PFSK-1 (cell line): ENCODE measurements at regions not wholly inside any gene's neighbourhood (a gene's known extent, or its start where the extent isn't known, plus 50 kb on each side); places are given as distances from the start of the nearest gene placed in this dataset.

ENCODE experiments used
- FOXP2 ChIP-seq: optimal IDR thresholded peaks from 2 replicates; pipeline ENCODE3; 2011; ENCODE audit warnings: borderline replicate concordance, control low read depth, inconsistent platforms; ENCODE audit not compliant: insufficient read depth; ENCODE audit errors: extremely low read length, extremely low read depth
- POLR2AphosphoS5 ChIP-seq: IDR thresholded peaks from 2 replicates; pipeline ENCODE4 v1.6.1; 2012; ENCODE audit warnings: low read depth, mild to moderate bottlenecking, control low read depth, low read length, moderate library complexity
- REST ChIP-seq, 2 experiments: IDR thresholded peaks; 2 replicates each; pipeline versions ENCODE4 v1.6.1 to v1.8.0; 2011 to 2012; ENCODE audit warnings: low read depth in 2 of 2, low read length in 2 of 2, control low read depth in 1 of 2, inconsistent platforms in 1 of 2, mild to moderate bottlenecking in 1 of 2, moderate library complexity in 1 of 2; ENCODE audit not compliant: insufficient read depth in 1 of 2
- SIN3A ChIP-seq: IDR thresholded peaks from 2 replicates; pipeline ENCODE4 v1.6.1; 2012; ENCODE audit warnings: mild to moderate bottlenecking, low read length, moderate library complexity, borderline replicate concordance; ENCODE audit not compliant: insufficient read depth
- TAF1 ChIP-seq: IDR thresholded peaks from 2 replicates; pipeline ENCODE4 v1.6.1; 2012; ENCODE audit warnings: low read length, control low read depth, borderline replicate concordance; ENCODE audit not compliant: insufficient read depth

- TF ChIP-seq POLR2AphosphoS5, result no peak
- no peak for TF ChIP-seq FOXP2
- TF ChIP-seq TAF1, result no peak
- TF ChIP-seq REST (IDR thresholded peaks at IDR 0.05; ENCODE audit: insufficient read depth in 1 of 2, low read depth in 2 of 2, low read length in 2 of 2), result no peak
- TF ChIP-seq SIN3A, result no peak
These were observed 148.7 kb upstream of the POU1F1 start for GRCh38 chr3:87425056-87425455.

GRCh38 chr3:87423336-87423735, 147.0 kb upstream of the POU1F1 start:
- TF ChIP-seq FOXP2 (no peak), POLR2AphosphoS5 (no peak), SIN3A (no peak)

- no peak for TF ChIP-seq SIN3A
- TF ChIP-seq FOXP2, result no peak
- no peak for TF ChIP-seq REST (IDR thresholded peaks at IDR 0.05; ENCODE audit: insufficient read depth in 1 of 2, low read depth in 2 of 2, low read length in 2 of 2)
- TF ChIP-seq POLR2AphosphoS5, result no peak
- no peak for TF ChIP-seq TAF1
These were observed 145.9 kb upstream of the POU1F1 start for GRCh38 chr3:87422333-87422732.

- TF ChIP-seq SIN3A, result no peak
- TF ChIP-seq POLR2AphosphoS5, result no peak
- no peak for TF ChIP-seq FOXP2
- TF ChIP-seq REST (IDR thresholded peaks at IDR 0.05; ENCODE audit: insufficient read depth in 1 of 2, low read depth in 2 of 2, low read length in 2 of 2), result no peak
- no peak for TF ChIP-seq TAF1
These were observed 143.8 kb upstream of the POU1F1 start for GRCh38 chr3:87420171-87420570.

- TF ChIP-seq REST (IDR thresholded peaks at IDR 0.05; ENCODE audit: insufficient read depth in 1 of 2, low read depth in 2 of 2, low read length in 2 of 2) (no peak), SIN3A (no peak), FOXP2 (no peak)
These were observed 137.9 kb upstream of the POU1F1 start for GRCh38 chr3:87414271-87414670.
